NCI-H2029 treated with DMSO at 0.1 percent for 48 hours (cell line): ENCODE measurements at regions not wholly inside any gene's neighbourhood (a gene's known extent, or its start where the extent isn't known, plus 50 kb on each side); places are given as distances from the start of the nearest gene placed in this dataset.
"Not testable (repeated sequence)": the region's sequence is repeated elsewhere in the genome, so short reads cannot be mapped to it uniquely, and the experiment has no call there.

Experiments
- DNase-seq: peaks from one replicate; lab custom pipeline; 2025; lab: John Stamatoyannopoulos, UW

- DNase-seq = no peak
Measured at GRCh38 chr16:26593700-26594099, 473.0 kb upstream of the C16orf82 start.

GRCh38 chr16:26594666-26595065 lies 472.1 kb upstream of the C16orf82 start:
- no peak for DNase-seq

GRCh38 chr16:26595199-26595598 lies 471.5 kb upstream of the C16orf82 start:
- no peak for DNase-seq

- DNase-seq = not testable (repeated sequence)
Measured at GRCh38 chr16:26596033-26596432, 470.7 kb upstream of the C16orf82 start.

GRCh38 chr16:26598061-26598460 lies 468.7 kb upstream of the C16orf82 start:
- DNase-seq = no peak

- DNase-seq = no peak
Measured at GRCh38 chr16:26598998-26599784, 467.5 kb upstream of the C16orf82 start.

- DNase-seq = no peak
Measured at GRCh38 chr16:26599785-26600104, 467.0 kb upstream of the C16orf82 start.

GRCh38 chr16:26601335-26601734 lies 465.4 kb upstream of the C16orf82 start:
- no peak for DNase-seq

GRCh38 chr16:26605626-26606271 lies 461.0 kb upstream of the C16orf82 start:
- DNase-seq = peak; percentile 84

GRCh38 chr16:26606381-26607150 lies 460.2 kb upstream of the C16orf82 start:
- no peak for DNase-seq

- no peak for DNase-seq
Measured at GRCh38 chr16:26614237-26614841, 452.4 kb upstream of the C16orf82 start.

- no peak for DNase-seq
Measured at GRCh38 chr16:26623442-26623841, 443.3 kb upstream of the C16orf82 start.

GRCh38 chr16:26627958-26628357 lies 438.8 kb upstream of the C16orf82 start:
- no peak for DNase-seq

- DNase-seq = not testable (repeated sequence)
Measured at GRCh38 chr16:26631365-26631764, 435.4 kb upstream of the C16orf82 start.

GRCh38 chr16:26642047-26642664 lies 424.6 kb upstream of the C16orf82 start:
- no peak for DNase-seq

- no peak for DNase-seq
Measured at GRCh38 chr16:26643519-26643918, 423.2 kb upstream of the C16orf82 start.

GRCh38 chr16:26644912-26645543 lies 421.7 kb upstream of the C16orf82 start:
- no peak for DNase-seq

GRCh38 chr16:26645614-26646013 lies 421.1 kb upstream of the C16orf82 start:
- no peak for DNase-seq

GRCh38 chr16:26647870-26648269 lies 418.9 kb upstream of the C16orf82 start:
- no peak for DNase-seq

- no peak for DNase-seq
Measured at GRCh38 chr16:26648851-26649250, 417.9 kb upstream of the C16orf82 start.

GRCh38 chr16:26649381-26650045 lies 417.2 kb upstream of the C16orf82 start:
- peak; percentile 68 for DNase-seq
